Medulla oblongata (tissue), 1 donor: ENCODE measurements at regions not wholly inside any gene's neighbourhood (a gene's known extent, or its start where the extent isn't known, plus 50 kb on each side); places are given as distances from the start of the nearest gene placed in this dataset.
A peak's percentile ranks its signal among the peaks of the same experiment; 100 is the strongest.
"Not testable (repeated sequence)": the region's sequence is repeated elsewhere in the genome, so short reads cannot be mapped to it uniquely, and the experiment has no call there.

Source experiments
- DNase-seq: peaks from one replicate; pipeline ENCODE4 v3.0.0-alpha.2; 2015; ENCODE audit errors: extremely low spot score

- DNase-seq, result no peak
Measured at GRCh38 chr17:70320673-70321345, 151.5 kb downstream of the KCNJ2 start.

GRCh38 chr17:70321352-70321751 lies 152.0 kb downstream of the KCNJ2 start:
- no peak for DNase-seq

GRCh38 chr17:70323269-70323668 lies 153.9 kb downstream of the KCNJ2 start:
- no peak for DNase-seq

GRCh38 chr17:70324031-70324430 lies 154.7 kb downstream of the KCNJ2 start:
- no peak for DNase-seq

GRCh38 chr17:70327279-70327678 lies 157.9 kb downstream of the KCNJ2 start:
- no peak for DNase-seq

GRCh38 chr17:70327723-70328122 lies 158.4 kb downstream of the KCNJ2 start:
- DNase-seq, result no peak

- no peak for DNase-seq
Measured at GRCh38 chr17:70329721-70330120, 160.4 kb downstream of the KCNJ2 start.

- not testable (repeated sequence) for DNase-seq
Measured at GRCh38 chr17:70331066-70331465, 161.7 kb downstream of the KCNJ2 start.

GRCh38 chr17:70332356-70333210 lies 163.3 kb downstream of the KCNJ2 start:
- DNase-seq, result no peak

GRCh38 chr17:70336411-70336810 lies 167.1 kb downstream of the KCNJ2 start:
- DNase-seq, result no peak

GRCh38 chr17:70338946-70339354 lies 169.6 kb downstream of the KCNJ2 start:
- DNase-seq, result no peak

GRCh38 chr17:70343114-70343513 lies 173.8 kb downstream of the KCNJ2 start:
- DNase-seq, result no peak

GRCh38 chr17:70344386-70345060 lies 175.2 kb downstream of the KCNJ2 start:
- peak; percentile 29 for DNase-seq

- no peak for DNase-seq
Measured at GRCh38 chr17:70345061-70345460, 175.7 kb downstream of the KCNJ2 start.

- no peak for DNase-seq
Measured at GRCh38 chr17:70352834-70353233, 183.5 kb downstream of the KCNJ2 start.

GRCh38 chr17:70353408-70354092 lies 184.2 kb downstream of the KCNJ2 start:
- no peak for DNase-seq

GRCh38 chr17:70355185-70355584 lies 185.9 kb downstream of the KCNJ2 start:
- no peak for DNase-seq

GRCh38 chr17:70357190-70357589 lies 187.9 kb downstream of the KCNJ2 start:
- DNase-seq, result no peak

- DNase-seq, result peak; percentile 75
Measured at GRCh38 chr17:70365091-70365583, 195.8 kb downstream of the KCNJ2 start.

GRCh38 chr17:70366386-70366785 lies 197.1 kb downstream of the KCNJ2 start:
- peak; percentile 22 for DNase-seq

GRCh38 chr17:70368011-70368410 lies 198.7 kb downstream of the KCNJ2 start:
- DNase-seq, result no peak

- no peak for DNase-seq
Measured at GRCh38 chr17:70369391-70369790, 200.1 kb downstream of the KCNJ2 start.
